K562 (cell line): ENCODE measurements at regions not wholly inside any gene's neighbourhood (a gene's known extent, or its start where the extent isn't known, plus 50 kb on each side); places are given as distances from the start of the nearest gene placed in this dataset.

Source experiments
- CBX3 ChIP-seq, 2 experiments: IDR thresholded peaks; 1 replicate in 1 of 2; 2 replicates in 1 of 2; pipeline ENCODE4 v1.6.1; 2012; ENCODE audit warnings: inconsistent platforms in 2 of 2, low read length in 2 of 2, borderline replicate concordance in 1 of 2, control low read depth in 1 of 2
- EP300 ChIP-seq: IDR thresholded peaks from 2 replicates; pipeline ENCODE4 v1.6.1; 2012; ENCODE audit warnings: low read length, improper control_type of control experiment
- PTTG1 ChIP-seq: fragments of 450-650 bp; IDR thresholded peaks from 2 replicates; pipeline ENCODE4 v1.6.1; 2016; ENCODE audit warnings: low read depth, mild to moderate bottlenecking, missing genetic modification characterization, missing compliant biosample characterization
- SRSF7 ChIP-seq: fragments of 200-400 bp; formaldehyde crosslinking; optimal IDR thresholded peaks from 2 replicates; pipeline ENCODE3; 2017; ENCODE audit warnings: mild to moderate bottlenecking, low read depth, low read length
- TF ChIP-seq, protein P1 (sequence below): sonication (generic); formaldehyde crosslinking; IDR thresholded peaks from 2 replicates; pipeline ENCODE4 v1.8.1; 2023; ENCODE audit warnings: missing genetic modification reagents, mild to moderate bottlenecking, borderline replicate concordance

DNA sequence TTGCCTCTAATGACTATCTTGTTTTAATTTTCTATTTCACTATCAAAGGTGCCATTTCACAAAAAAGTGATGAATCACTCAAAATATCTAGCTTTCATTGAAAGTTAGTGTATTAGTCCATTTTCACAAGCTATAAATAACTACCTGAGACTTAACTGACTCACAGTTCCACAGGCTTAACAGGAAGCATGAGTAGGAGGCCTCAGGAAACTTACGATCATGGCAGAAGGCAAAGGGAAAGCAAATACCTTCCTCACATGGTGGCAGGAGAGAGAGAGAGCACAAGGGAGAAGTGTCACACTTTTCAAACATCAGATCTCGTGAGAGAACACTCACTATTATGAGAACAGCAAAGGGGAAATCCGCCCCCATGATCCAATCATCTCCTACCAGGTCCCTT is 1220.4 kb upstream of the ZEB2 start:
- TF ChIP-seq CBX3 (IDR thresholded peaks at IDR 0.05; ENCODE audit: borderline replicate concordance in 1 of 2, low read length in 2 of 2), result no peak; a peak in 1 of 3 replicates
- TF ChIP-seq, protein P1, sequence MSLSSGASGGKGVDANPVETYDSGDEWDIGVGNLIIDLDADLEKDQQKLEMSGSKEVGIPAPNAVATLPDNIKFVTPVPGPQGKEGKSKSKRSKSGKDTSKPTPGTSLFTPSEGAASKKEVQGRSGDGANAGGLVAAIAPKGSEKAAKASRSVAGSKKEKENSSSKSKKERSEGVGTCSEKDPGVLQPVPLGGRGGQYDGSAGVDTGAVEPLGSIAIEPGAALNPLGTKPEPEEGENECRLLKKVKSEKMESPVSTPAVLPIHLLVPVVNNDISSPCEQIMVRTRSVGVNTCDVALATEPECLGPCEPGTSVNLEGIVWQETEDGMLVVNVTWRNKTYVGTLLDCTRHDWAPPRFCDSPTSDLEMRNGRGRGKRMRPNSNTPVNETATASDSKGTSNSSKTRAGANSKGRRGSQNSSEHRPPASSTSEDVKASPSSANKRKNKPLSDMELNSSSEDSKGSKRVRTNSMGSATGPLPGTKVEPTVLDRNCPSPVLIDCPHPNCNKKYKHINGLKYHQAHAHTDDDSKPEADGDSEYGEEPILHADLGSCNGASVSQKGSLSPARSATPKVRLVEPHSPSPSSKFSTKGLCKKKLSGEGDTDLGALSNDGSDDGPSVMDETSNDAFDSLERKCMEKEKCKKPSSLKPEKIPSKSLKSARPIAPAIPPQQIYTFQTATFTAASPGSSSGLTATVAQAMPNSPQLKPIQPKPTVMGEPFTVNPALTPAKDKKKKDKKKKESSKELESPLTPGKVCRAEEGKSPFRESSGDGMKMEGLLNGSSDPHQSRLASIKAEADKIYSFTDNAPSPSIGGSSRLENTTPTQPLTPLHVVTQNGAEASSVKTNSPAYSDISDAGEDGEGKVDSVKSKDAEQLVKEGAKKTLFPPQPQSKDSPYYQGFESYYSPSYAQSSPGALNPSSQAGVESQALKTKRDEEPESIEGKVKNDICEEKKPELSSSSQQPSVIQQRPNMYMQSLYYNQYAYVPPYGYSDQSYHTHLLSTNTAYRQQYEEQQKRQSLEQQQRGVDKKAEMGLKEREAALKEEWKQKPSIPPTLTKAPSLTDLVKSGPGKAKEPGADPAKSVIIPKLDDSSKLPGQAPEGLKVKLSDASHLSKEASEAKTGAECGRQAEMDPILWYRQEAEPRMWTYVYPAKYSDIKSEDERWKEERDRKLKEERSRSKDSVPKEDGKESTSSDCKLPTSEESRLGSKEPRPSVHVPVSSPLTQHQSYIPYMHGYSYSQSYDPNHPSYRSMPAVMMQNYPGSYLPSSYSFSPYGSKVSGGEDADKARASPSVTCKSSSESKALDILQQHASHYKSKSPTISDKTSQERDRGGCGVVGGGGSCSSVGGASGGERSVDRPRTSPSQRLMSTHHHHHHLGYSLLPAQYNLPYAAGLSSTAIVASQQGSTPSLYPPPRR (CRISPR knock-in tag), result no peak
- TF ChIP-seq EP300, result no peak
- no peak for TF ChIP-seq PTTG1 (tag)
- no peak for TF ChIP-seq SRSF7
